GM18870 (cell line): ENCODE measurements at regions not wholly inside any gene's neighbourhood (a gene's known extent, or its start where the extent isn't known, plus 50 kb on each side); places are given as distances from the start of the nearest gene placed in this dataset.

Experiments
- ATAC-seq: cut with Tn5 transposase; IDR thresholded peaks from one replicate; pipeline ENCODE4 v1.9.1; 2021; ENCODE audit warnings: moderate library complexity; ENCODE audit not compliant: unreplicated experiment

GRCh38 chr16:87003414-87003755, 313.8 kb downstream of the C16orf95 start:
- ATAC-seq: no peak

GRCh38 chr16:87006021-87006420, 311.2 kb downstream of the C16orf95 start:
- no peak for ATAC-seq

GRCh38 chr16:87006789-87007745, 310.1 kb downstream of the C16orf95 start:
- ATAC-seq: no peak

GRCh38 chr16:87007907-87008306, 309.3 kb downstream of the C16orf95 start:
- ATAC-seq: no peak

GRCh38 chr16:87008664-87009063, 308.5 kb downstream of the C16orf95 start:
- ATAC-seq: no peak

- ATAC-seq: no peak
Observed at GRCh38 chr16:87012954-87013938, 303.9 kb downstream of the C16orf95 start.

GRCh38 chr16:87014112-87014511, 303.1 kb downstream of the C16orf95 start:
- no peak for ATAC-seq

- ATAC-seq: no peak
Observed at GRCh38 chr16:87015021-87015420, 302.2 kb downstream of the C16orf95 start.

- ATAC-seq: no peak
Observed at GRCh38 chr16:87016046-87017035, 300.9 kb downstream of the C16orf95 start.

GRCh38 chr16:87017371-87018012, 299.7 kb downstream of the C16orf95 start:
- no peak for ATAC-seq

- ATAC-seq: no peak
Observed at GRCh38 chr16:87025676-87026075, 291.5 kb downstream of the C16orf95 start.

GRCh38 chr16:87027056-87027616, 290.1 kb downstream of the C16orf95 start:
- no peak for ATAC-seq

- ATAC-seq: no peak
Observed at GRCh38 chr16:87028481-87029320, 288.5 kb downstream of the C16orf95 start.

GRCh38 chr16:87032554-87032953, 284.6 kb downstream of the C16orf95 start:
- ATAC-seq: no peak

- no peak for ATAC-seq
Observed at GRCh38 chr16:87033021-87033471, 284.1 kb downstream of the C16orf95 start.

- no peak for ATAC-seq
Observed at GRCh38 chr16:87033541-87034300, 283.5 kb downstream of the C16orf95 start.

GRCh38 chr16:87034317-87034716, 282.9 kb downstream of the C16orf95 start:
- no peak for ATAC-seq

- ATAC-seq: no peak
Observed at GRCh38 chr16:87035053-87035452, 282.1 kb downstream of the C16orf95 start.
